H9 (cell line): ENCODE measurements at regions not wholly inside any gene's neighbourhood (a gene's known extent, or its start where the extent isn't known, plus 50 kb on each side); places are given as distances from the start of the nearest gene placed in this dataset.
A peak's percentile ranks its signal among the peaks of the same experiment; 100 is the strongest.

ENCODE experiments used
- DNase-seq: peaks from one replicate; pipeline ENCODE4 v3.0.0-alpha.2; 2017
- H2AFZ ChIP-seq: one replicate; pipeline ENCODE4 v1.6.1; 2013; ENCODE audit warnings: mild to moderate bottlenecking, low read length, control low read depth, moderate library complexity
- H2AK5ac ChIP-seq: 2 replicates; pipeline ENCODE4 v1.6.1; 2013; ENCODE audit warnings: low read length, control low read depth, mixed read lengths; ENCODE audit not compliant: insufficient read length
- H2BK120ac ChIP-seq: one replicate; pipeline ENCODE4 v1.6.1; 2013; ENCODE audit warnings: low read depth, mild to moderate bottlenecking, low read length, control low read depth, inconsistent platforms; ENCODE audit not compliant: poor library complexity, severe bottlenecking
- H2BK12ac ChIP-seq: 2 replicates; pipeline ENCODE4 v1.6.1; 2013; ENCODE audit warnings: low read length, control low read depth, mixed read lengths, low read depth; ENCODE audit not compliant: insufficient read length
- H2BK15ac ChIP-seq: 2 replicates; pipeline ENCODE4 v1.6.1; 2013; ENCODE audit warnings: low read depth, low read length, control low read depth
- H2BK20ac ChIP-seq: one replicate; pipeline ENCODE4 v1.6.1; 2013; ENCODE audit warnings: low read depth, mild to moderate bottlenecking, low read length, control low read depth, inconsistent platforms; ENCODE audit not compliant: poor library complexity, severe bottlenecking
- H2BK5ac ChIP-seq: 2 replicates; pipeline ENCODE4 v1.6.1; 2013; ENCODE audit warnings: low read length, control low read depth, mixed read lengths; ENCODE audit not compliant: insufficient read length
- H3K14ac ChIP-seq: 2 replicates; pipeline ENCODE4 v1.6.1; 2013; ENCODE audit warnings: low read length, control low read depth; ENCODE audit not compliant: insufficient read depth
- H3K18ac ChIP-seq: 2 replicates; pipeline ENCODE4 v1.6.1; 2013; ENCODE audit warnings: low read depth, mild to moderate bottlenecking, mixed read lengths, low read length, control low read depth; ENCODE audit not compliant: insufficient read length
- H3K23ac ChIP-seq: 2 replicates; pipeline ENCODE4 v1.6.1; 2013; ENCODE audit warnings: low read length, control low read depth, mixed read lengths, low read depth; ENCODE audit not compliant: insufficient read length
- H3K23me2 ChIP-seq: 2 replicates; pipeline ENCODE4 v1.6.1; 2013; ENCODE audit warnings: low read depth, mild to moderate bottlenecking, mixed read lengths, low read length, control low read depth; ENCODE audit not compliant: insufficient read length, poor library complexity, severe bottlenecking
- H3K27ac ChIP-seq: 2 replicates; pipeline ENCODE4 v1.5.1; 2013; ENCODE audit warnings: low read length, control low read depth, mixed read lengths, low read depth; ENCODE audit not compliant: insufficient read length
- H3K27me3 ChIP-seq: 2 replicates; pipeline ENCODE4 v1.6.1; 2013; ENCODE audit warnings: low read length, control low read depth, inconsistent platforms; ENCODE audit not compliant: insufficient read depth
- H3K4ac ChIP-seq: 2 replicates; pipeline ENCODE4 v1.6.1; 2013; ENCODE audit warnings: low read depth, mild to moderate bottlenecking, control low read depth, inconsistent platforms, low read length, moderate library complexity
- H3K4me1 ChIP-seq: 2 replicates; pipeline ENCODE4 v1.6.1; 2013; ENCODE audit warnings: low read length, control low read depth, inconsistent platforms; ENCODE audit not compliant: insufficient read depth
- H3K4me2 ChIP-seq: 2 replicates; pipeline ENCODE4 v1.6.1; 2013; ENCODE audit warnings: low read length, control low read depth, mixed read lengths; ENCODE audit not compliant: insufficient read length, insufficient read depth
- H3K56ac ChIP-seq: 2 replicates; pipeline ENCODE4 v1.6.1; 2013; ENCODE audit warnings: low read depth, mild to moderate bottlenecking, mixed read lengths, low read length, control low read depth; ENCODE audit not compliant: insufficient read length
- H3K79me1 ChIP-seq: 2 replicates; pipeline ENCODE4 v1.6.1; 2013; ENCODE audit warnings: low read depth, mild to moderate bottlenecking, moderate library complexity, low read length, control low read depth, inconsistent platforms; ENCODE audit not compliant: insufficient read depth, poor library complexity, severe bottlenecking
- H3K79me2 ChIP-seq: 2 replicates; pipeline ENCODE4 v1.6.1; 2013; ENCODE audit warnings: low read length, control low read depth, inconsistent platforms; ENCODE audit not compliant: insufficient read depth
- H3K9ac ChIP-seq: 2 replicates; pipeline ENCODE4 v1.6.1; 2013; ENCODE audit warnings: low read length, control low read depth, mixed read lengths; ENCODE audit not compliant: insufficient read length; ENCODE audit errors: extremely low read depth
- H3K9me3 ChIP-seq: one replicate; pipeline ENCODE4 v1.6.1; 2013; ENCODE audit warnings: low read depth, low read length, inconsistent platforms; ENCODE audit not compliant: control insufficient read depth
- H3T11ph ChIP-seq: one replicate; pipeline ENCODE4 v1.6.1; 2013; ENCODE audit warnings: mild to moderate bottlenecking, low read length, control low read depth, inconsistent platforms
- H4K20me1 ChIP-seq: one replicate; pipeline ENCODE4 v1.6.1; 2013; ENCODE audit not compliant: control insufficient read depth, insufficient read length, insufficient read depth
- H4K5ac ChIP-seq: 2 replicates; pipeline ENCODE4 v1.6.1; 2013; ENCODE audit warnings: low read depth, mild to moderate bottlenecking, mixed read lengths, low read length, control low read depth; ENCODE audit not compliant: insufficient read length
- H4K8ac ChIP-seq: replicated peaks from 2 replicates; pipeline ENCODE4 v1.6.1; 2013; ENCODE audit warnings: low read length, control low read depth, mixed read lengths, low read depth; ENCODE audit not compliant: insufficient read length
- H4K91ac ChIP-seq: 2 replicates; pipeline ENCODE4 v1.6.1; 2013; ENCODE audit warnings: low read depth, mild to moderate bottlenecking, moderate library complexity, mixed read lengths, low read length, control low read depth; ENCODE audit not compliant: insufficient read length
- H3K27ac Mint-ChIP-seq, 3 experiments: 2 replicates in 2 of 3; 3 replicates in 1 of 3; pipeline ENCODE4 v1.8.0; 2020 to 2021; ENCODE audit warnings: mixed read lengths in 3 of 3, mild to moderate bottlenecking in 1 of 3, moderate library complexity in 1 of 3
- H3K27me3 Mint-ChIP-seq: 2 replicates; pipeline ENCODE4 v1.8.0; 2021; ENCODE audit warnings: low read depth, mild to moderate bottlenecking, moderate library complexity, mixed read lengths
- H3K36me3 Mint-ChIP-seq, 3 experiments: 2 replicates in 2 of 3; 3 replicates in 1 of 3; pipeline ENCODE4 v1.8.0; 2020 to 2021; ENCODE audit warnings: low read depth in 3 of 3, mixed read lengths in 3 of 3; ENCODE audit not compliant: insufficient read depth in 1 of 3
- H3K4me1 Mint-ChIP-seq, 2 experiments: 2 replicates each; pipeline ENCODE4 v1.8.0; 2020; ENCODE audit warnings: mixed read lengths in 2 of 2
- H3K4me3 Mint-ChIP-seq, 2 experiments: 2 replicates in 1 of 2; 3 replicates in 1 of 2; pipeline ENCODE4 v1.8.0; 2020 to 2021; ENCODE audit warnings: mild to moderate bottlenecking in 2 of 2, mixed read lengths in 2 of 2, moderate library complexity in 1 of 2
- H3K9me3 Mint-ChIP-seq, 2 experiments: 2 replicates in 1 of 2; 3 replicates in 1 of 2; pipeline ENCODE4 v1.8.0; 2020; ENCODE audit warnings: mild to moderate bottlenecking in 2 of 2, mixed read lengths in 2 of 2, moderate library complexity in 1 of 2
- CTCF ChIP-seq: fragments of 200-600 bp; sonication (generic); conservative IDR thresholded peaks from 3 replicates; pipeline ENCODE4 v1.8.0; 2021; ENCODE audit warnings: antibody characterized with exemption, mild to moderate bottlenecking
- WGBS: extraction: QIAGEN DNeasy Blood & Tissue Kit; methylation state at CpG from one replicate; pipeline ENCODE4 v1.1.7; 2013; ENCODE audit warnings: missing lambda C conversion rate, low lambda C conversion rate, mixed read lengths; ENCODE audit not compliant: insufficient read length; ENCODE audit errors: extremely low coverage; 5-methylcytosine and 5-hydroxymethylcytosine counted together

GRCh38 chr16:73172241-73172972 lies 124.5 kb upstream of the ZFHX3 start:
- Histone ChIP-seq H4K20me1 (no peaks in the 10 kb centered on the region), H3K9ac (no peak overlapping the region), H3K79me2 (no peaks in the 10 kb centered on the region), H4K91ac (no peak overlapping the region), H2BK12ac (no peak overlapping the region), H2BK5ac (no peak overlapping the region), H3K4me2 (no peak overlapping the region), H3K18ac (no peak overlapping the region), H2BK20ac (no peak overlapping the region), H3T11ph (no peak overlapping the region), H3K79me1 (no peaks in the 10 kb centered on the region), H3K9me3 (no peaks in the 10 kb centered on the region), H2AFZ (no peak overlapping the region), H3K4ac (no peak overlapping the region), H2AK5ac (no peak overlapping the region), H4K8ac (no peak overlapping the region), H3K27me3 (no peaks in the 10 kb centered on the region), H4K5ac (no peak overlapping the region), H2BK15ac (no peak overlapping the region), H3K23me2 (no peaks in the 10 kb centered on the region), H3K4me1 (peaks cover 4% of the 10 kb centered on the region; the same call in 1 of the 2 replicates), H3K23ac (no peak overlapping the region), H3K56ac (no peak overlapping the region), H3K27ac (no peak overlapping the region), H3K14ac (no peak overlapping the region), H2BK120ac (no peak overlapping the region)
- H3K27ac Mint-ChIP-seq: no peak overlapping the region; a peak in 1 of 7 replicates
- TF ChIP-seq CTCF: peak; percentile 45; the same call in 2 of the 3 replicates
- H3K9me3 Mint-ChIP-seq: no peaks in the 10 kb centered on the region; a peak in 1 of 5 replicates
- H3K4me3 Mint-ChIP-seq: no peak overlapping the region; a peak in 1 of 5 replicates
- no peaks in the 10 kb centered on the region for H3K36me3 Mint-ChIP-seq
- peak; percentile 56 for DNase-seq
- H3K27me3 Mint-ChIP-seq: peaks cover 32% of the 10 kb centered on the region
- WGBS: no CpG with 5 or more reads among the region's 23 CpGs
- peaks cover 30 to 46% of the 10 kb centered on the region in 2 experiments for H3K4me1 Mint-ChIP-seq
